ENCODE measurements at regions not wholly inside any gene's neighbourhood (a gene's known extent, or its start where the extent isn't known, plus 50 kb on each side); places are given as distances from the start of the nearest gene placed in this dataset.
A peak's percentile ranks its signal among the peaks of the same experiment; 100 is the strongest.

DNA sequence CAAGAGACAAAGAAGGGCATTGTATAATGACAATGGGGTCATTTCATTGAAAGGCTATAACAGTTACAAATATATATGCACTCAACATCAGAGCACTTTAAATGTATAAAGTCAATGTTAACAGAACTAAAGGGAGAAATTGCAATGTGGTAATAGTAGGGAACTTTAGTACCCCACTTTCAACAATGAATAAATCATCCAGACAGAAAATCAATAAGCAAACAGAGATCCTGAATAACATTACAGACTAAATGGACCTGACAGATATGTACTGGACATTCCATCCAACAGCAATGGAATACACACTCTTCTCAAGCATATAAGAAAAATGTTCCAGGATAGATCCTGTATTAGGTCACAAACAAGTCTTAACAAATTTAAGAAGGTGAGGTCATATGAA is 90.5 kb upstream of the ALKAL2 start (continued):
- TF ChIP-seq, protein P1, sequence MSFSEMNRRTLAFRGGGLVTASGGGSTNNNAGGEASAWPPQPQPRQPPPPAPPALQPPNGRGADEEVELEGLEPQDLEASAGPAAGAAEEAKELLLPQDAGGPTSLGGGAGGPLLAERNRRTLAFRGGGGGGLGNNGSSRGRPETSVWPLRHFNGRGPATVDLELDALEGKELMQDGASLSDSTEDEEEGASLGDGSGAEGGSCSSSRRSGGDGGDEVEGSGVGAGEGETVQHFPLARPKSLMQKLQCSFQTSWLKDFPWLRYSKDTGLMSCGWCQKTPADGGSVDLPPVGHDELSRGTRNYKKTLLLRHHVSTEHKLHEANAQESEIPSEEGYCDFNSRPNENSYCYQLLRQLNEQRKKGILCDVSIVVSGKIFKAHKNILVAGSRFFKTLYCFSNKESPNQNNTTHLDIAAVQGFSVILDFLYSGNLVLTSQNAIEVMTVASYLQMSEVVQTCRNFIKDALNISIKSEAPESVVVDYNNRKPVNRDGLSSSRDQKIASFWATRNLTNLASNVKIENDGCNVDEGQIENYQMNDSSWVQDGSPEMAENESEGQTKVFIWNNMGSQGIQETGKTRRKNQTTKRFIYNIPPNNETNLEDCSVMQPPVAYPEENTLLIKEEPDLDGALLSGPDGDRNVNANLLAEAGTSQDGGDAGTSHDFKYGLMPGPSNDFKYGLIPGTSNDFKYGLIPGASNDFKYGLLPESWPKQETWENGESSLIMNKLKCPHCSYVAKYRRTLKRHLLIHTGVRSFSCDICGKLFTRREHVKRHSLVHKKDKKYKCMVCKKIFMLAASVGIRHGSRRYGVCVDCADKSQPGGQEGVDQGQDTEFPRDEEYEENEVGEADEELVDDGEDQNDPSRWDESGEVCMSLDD (CRISPR knock-in tag; IDR thresholded peaks at IDR 0.05; ENCODE audit: borderline replicate concordance): peak; percentile 93
- TF ChIP-seq NFIC (IDR thresholded peaks at IDR 0.05; ENCODE audit: low read length) (peak; percentile 74), KDM5A (IDR thresholded peaks at IDR 0.05; ENCODE audit: borderline replicate concordance, low read length) (no peak), SMYD3 (CRISPR knock-in tag; IDR thresholded peaks at IDR 0.05) (no peak), RFX3 (CRISPR knock-in tag; IDR thresholded peaks at IDR 0.05) (no peak), ZKSCAN1 (IDR thresholded peaks at IDR 0.05; ENCODE audit: low read length) (no peak), TEAD3 (CRISPR knock-in tag; optimal IDR thresholded peaks at IDR 0.05; ENCODE audit: borderline replicate concordance) (peak; percentile 35), KDM1A (CRISPR knock-in tag; IDR thresholded peaks at IDR 0.05) (no peak), ZNF292 (CRISPR knock-in tag; IDR thresholded peaks at IDR 0.05; ENCODE audit: borderline replicate concordance, low read depth) (no peak), IRF2 (CRISPR knock-in tag; IDR thresholded peaks at IDR 0.05) (no peak), TOPORS (CRISPR knock-in tag; IDR thresholded peaks at IDR 0.05) (no peak), YY1 (IDR thresholded peaks at IDR 0.05; ENCODE audit: insufficient read depth, insufficient replicate concordance, low read depth, low read length) (no peak), GATAD2A (CRISPR knock-in tag; IDR thresholded peaks at IDR 0.05) (peak; percentile 40; the same call in 1 of the 2 replicates), WIZ (CRISPR knock-in tag; IDR thresholded peaks at IDR 0.05) (no peak), ATF1 (CRISPR knock-in tag; IDR thresholded peaks at IDR 0.05) (no peak), ZNF225 (CRISPR knock-in tag; IDR thresholded peaks at IDR 0.05) (no peak), NONO (IDR thresholded peaks at IDR 0.05) (no peak), NONO (CRISPR knock-in tag; conservative IDR thresholded peaks at IDR 0.05) (no peak), SIX1 (CRISPR knock-in tag; IDR thresholded peaks at IDR 0.05; ENCODE audit: borderline replicate concordance) (0 out of 2 replicates have a peak, but pooled peaks have one; percentile 21), ZNF547 (CRISPR knock-in tag; IDR thresholded peaks at IDR 0.05) (no peak), ZNF703 (CRISPR knock-in tag; IDR thresholded peaks at IDR 0.05; ENCODE audit: borderline replicate concordance) (no peak), ZNF329 (CRISPR knock-in tag; IDR thresholded peaks at IDR 0.05; ENCODE audit: low read depth) (no peak), ZNF891 (CRISPR knock-in tag; IDR thresholded peaks at IDR 0.05) (no peak), ZNF720 (CRISPR knock-in tag; IDR thresholded peaks at IDR 0.05) (no peak), HIVEP1 (CRISPR knock-in tag; IDR thresholded peaks at IDR 0.05) (no peak), SCMH1 (CRISPR knock-in tag; IDR thresholded peaks at IDR 0.05; ENCODE audit: borderline replicate concordance) (no peak), ARNT (IDR thresholded peaks at IDR 0.05) (no peak), FOXA3 (CRISPR knock-in tag; IDR thresholded peaks at IDR 0.05) (peak; percentile 51)
- TF ChIP-seq, protein P2, sequence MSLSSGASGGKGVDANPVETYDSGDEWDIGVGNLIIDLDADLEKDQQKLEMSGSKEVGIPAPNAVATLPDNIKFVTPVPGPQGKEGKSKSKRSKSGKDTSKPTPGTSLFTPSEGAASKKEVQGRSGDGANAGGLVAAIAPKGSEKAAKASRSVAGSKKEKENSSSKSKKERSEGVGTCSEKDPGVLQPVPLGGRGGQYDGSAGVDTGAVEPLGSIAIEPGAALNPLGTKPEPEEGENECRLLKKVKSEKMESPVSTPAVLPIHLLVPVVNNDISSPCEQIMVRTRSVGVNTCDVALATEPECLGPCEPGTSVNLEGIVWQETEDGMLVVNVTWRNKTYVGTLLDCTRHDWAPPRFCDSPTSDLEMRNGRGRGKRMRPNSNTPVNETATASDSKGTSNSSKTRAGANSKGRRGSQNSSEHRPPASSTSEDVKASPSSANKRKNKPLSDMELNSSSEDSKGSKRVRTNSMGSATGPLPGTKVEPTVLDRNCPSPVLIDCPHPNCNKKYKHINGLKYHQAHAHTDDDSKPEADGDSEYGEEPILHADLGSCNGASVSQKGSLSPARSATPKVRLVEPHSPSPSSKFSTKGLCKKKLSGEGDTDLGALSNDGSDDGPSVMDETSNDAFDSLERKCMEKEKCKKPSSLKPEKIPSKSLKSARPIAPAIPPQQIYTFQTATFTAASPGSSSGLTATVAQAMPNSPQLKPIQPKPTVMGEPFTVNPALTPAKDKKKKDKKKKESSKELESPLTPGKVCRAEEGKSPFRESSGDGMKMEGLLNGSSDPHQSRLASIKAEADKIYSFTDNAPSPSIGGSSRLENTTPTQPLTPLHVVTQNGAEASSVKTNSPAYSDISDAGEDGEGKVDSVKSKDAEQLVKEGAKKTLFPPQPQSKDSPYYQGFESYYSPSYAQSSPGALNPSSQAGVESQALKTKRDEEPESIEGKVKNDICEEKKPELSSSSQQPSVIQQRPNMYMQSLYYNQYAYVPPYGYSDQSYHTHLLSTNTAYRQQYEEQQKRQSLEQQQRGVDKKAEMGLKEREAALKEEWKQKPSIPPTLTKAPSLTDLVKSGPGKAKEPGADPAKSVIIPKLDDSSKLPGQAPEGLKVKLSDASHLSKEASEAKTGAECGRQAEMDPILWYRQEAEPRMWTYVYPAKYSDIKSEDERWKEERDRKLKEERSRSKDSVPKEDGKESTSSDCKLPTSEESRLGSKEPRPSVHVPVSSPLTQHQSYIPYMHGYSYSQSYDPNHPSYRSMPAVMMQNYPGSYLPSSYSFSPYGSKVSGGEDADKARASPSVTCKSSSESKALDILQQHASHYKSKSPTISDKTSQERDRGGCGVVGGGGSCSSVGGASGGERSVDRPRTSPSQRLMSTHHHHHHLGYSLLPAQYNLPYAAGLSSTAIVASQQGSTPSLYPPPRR (CRISPR knock-in tag; IDR thresholded peaks at IDR 0.05; ENCODE audit: borderline replicate concordance): 0 out of 2 replicates have a peak, but pooled peaks have one; percentile 21

All from HepG2 (cell line).